ENCODE measurements at regions not wholly inside any gene's neighbourhood (a gene's known extent, or its start where the extent isn't known, plus 50 kb on each side); places are given as distances from the start of the nearest gene placed in this dataset.
"Not testable (repeated sequence)": the region's sequence is repeated elsewhere in the genome, so short reads cannot be mapped to it uniquely, and the experiment has no call there.

DNA sequence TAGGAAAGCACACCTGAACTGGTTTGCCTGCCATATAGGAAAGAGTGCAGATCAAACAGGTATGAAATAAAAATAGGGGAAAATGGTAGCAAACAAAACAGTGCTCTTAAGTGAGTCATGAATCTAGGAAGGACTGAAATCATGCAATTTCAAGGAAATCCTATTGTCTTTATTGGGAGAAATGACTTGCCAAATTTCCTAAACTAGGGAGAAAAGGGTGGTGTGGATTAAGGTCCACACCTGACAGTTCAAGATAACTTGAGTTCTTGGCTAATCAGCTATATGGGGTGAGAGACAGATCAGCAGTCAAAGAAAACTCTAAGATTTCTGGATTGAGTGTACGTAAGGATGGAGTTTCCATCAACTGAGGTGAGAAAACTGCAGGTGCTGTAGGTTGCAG is 101.1 kb downstream of the PRKAB2 start:
- no peak overlapping the region for H3K27ac ChIP-seq (replicated peaks)
- no peak overlapping the region for H3K4me3 ChIP-seq (replicated peaks; ENCODE audit: insufficient read depth, low read length)
- H3K27me3 ChIP-seq (ENCODE audit: insufficient read depth, poor library complexity, severe bottlenecking): peaks cover 29% of the 10 kb centered on the region
- TF ChIP-seq, protein P1, sequence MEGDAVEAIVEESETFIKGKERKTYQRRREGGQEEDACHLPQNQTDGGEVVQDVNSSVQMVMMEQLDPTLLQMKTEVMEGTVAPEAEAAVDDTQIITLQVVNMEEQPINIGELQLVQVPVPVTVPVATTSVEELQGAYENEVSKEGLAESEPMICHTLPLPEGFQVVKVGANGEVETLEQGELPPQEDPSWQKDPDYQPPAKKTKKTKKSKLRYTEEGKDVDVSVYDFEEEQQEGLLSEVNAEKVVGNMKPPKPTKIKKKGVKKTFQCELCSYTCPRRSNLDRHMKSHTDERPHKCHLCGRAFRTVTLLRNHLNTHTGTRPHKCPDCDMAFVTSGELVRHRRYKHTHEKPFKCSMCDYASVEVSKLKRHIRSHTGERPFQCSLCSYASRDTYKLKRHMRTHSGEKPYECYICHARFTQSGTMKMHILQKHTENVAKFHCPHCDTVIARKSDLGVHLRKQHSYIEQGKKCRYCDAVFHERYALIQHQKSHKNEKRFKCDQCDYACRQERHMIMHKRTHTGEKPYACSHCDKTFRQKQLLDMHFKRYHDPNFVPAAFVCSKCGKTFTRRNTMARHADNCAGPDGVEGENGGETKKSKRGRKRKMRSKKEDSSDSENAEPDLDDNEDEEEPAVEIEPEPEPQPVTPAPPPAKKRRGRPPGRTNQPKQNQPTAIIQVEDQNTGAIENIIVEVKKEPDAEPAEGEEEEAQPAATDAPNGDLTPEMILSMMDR (IDR thresholded peaks at IDR 0.05; ENCODE audit: insufficient read depth, low read length): no peak
- TF ChIP-seq GABPA (IDR thresholded peaks at IDR 0.05; ENCODE audit: low read depth): no peak
- TF ChIP-seq, protein P2, sequence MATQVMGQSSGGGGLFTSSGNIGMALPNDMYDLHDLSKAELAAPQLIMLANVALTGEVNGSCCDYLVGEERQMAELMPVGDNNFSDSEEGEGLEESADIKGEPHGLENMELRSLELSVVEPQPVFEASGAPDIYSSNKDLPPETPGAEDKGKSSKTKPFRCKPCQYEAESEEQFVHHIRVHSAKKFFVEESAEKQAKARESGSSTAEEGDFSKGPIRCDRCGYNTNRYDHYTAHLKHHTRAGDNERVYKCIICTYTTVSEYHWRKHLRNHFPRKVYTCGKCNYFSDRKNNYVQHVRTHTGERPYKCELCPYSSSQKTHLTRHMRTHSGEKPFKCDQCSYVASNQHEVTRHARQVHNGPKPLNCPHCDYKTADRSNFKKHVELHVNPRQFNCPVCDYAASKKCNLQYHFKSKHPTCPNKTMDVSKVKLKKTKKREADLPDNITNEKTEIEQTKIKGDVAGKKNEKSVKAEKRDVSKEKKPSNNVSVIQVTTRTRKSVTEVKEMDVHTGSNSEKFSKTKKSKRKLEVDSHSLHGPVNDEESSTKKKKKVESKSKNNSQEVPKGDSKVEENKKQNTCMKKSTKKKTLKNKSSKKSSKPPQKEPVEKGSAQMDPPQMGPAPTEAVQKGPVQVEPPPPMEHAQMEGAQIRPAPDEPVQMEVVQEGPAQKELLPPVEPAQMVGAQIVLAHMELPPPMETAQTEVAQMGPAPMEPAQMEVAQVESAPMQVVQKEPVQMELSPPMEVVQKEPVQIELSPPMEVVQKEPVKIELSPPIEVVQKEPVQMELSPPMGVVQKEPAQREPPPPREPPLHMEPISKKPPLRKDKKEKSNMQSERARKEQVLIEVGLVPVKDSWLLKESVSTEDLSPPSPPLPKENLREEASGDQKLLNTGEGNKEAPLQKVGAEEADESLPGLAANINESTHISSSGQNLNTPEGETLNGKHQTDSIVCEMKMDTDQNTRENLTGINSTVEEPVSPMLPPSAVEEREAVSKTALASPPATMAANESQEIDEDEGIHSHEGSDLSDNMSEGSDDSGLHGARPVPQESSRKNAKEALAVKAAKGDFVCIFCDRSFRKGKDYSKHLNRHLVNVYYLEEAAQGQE (IDR thresholded peaks at IDR 0.05; ENCODE audit: insufficient replicate concordance, low read depth): no peak
- DNase-seq (ENCODE audit: low read depth in 1 of 2, low spot score in 1 of 2): no peak

- no peak overlapping the region for H3K27ac ChIP-seq (replicated peaks)
- DNase-seq (ENCODE audit: low read depth in 1 of 2, low spot score in 1 of 2): no peak
- H3K27me3 ChIP-seq (ENCODE audit: insufficient read depth, poor library complexity, severe bottlenecking): no peaks in the 10 kb centered on the region
- TF ChIP-seq GABPA (IDR thresholded peaks at IDR 0.05; ENCODE audit: low read depth) (no peak), POLR2AphosphoS5 (IDR thresholded peaks at IDR 0.05; ENCODE audit: low read depth) (no peak), SPI1 (IDR thresholded peaks at IDR 0.05; ENCODE audit: borderline replicate concordance, low read depth) (no peak)
- TF ChIP-seq, protein P1 (IDR thresholded peaks at IDR 0.05; ENCODE audit: insufficient read depth, low read length): no peak
- TF ChIP-seq, protein P2 (IDR thresholded peaks at IDR 0.05; ENCODE audit: insufficient replicate concordance, low read depth): no peak
- H3K4me3 ChIP-seq (replicated peaks; ENCODE audit: insufficient read depth, low read length): no peak overlapping the region
Observed at GRCh38 chr1:147062956-147063355, 109.3 kb downstream of the PRKAB2 start.

- DNase-seq (ENCODE audit: low read depth in 1 of 2, low spot score in 1 of 2); H3K27me3 ChIP-seq (ENCODE audit: insufficient read depth, poor library complexity, severe bottlenecking); H3K4me3 ChIP-seq (replicated peaks; ENCODE audit: insufficient read depth, low read length); H3K27ac ChIP-seq (replicated peaks): not testable (repeated sequence)
Observed at GRCh38 chr1:147061880-147062279, 110.4 kb downstream of the PRKAB2 start.

DNA sequence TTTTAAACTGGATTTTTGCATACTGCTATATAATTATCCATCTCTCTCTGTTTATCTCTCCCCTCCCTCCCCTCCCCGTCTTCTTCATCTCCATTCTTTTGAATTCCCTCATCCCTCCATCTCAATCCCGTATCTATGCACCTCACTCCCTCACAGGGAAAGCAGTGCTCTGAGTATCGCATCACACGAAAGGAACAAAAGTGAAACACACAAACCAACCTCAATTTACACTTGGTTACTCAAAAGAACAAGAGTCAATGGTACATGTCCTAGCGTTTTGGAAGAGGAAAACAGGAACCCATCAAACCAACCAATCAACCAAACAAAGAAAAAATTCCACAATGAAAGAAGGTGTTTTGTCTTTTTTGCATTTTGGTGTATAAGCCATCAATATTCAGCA is 115.1 kb downstream of the NBPF12 start:
- Histone ChIP-seq H3K27me3 (ENCODE audit: insufficient read depth, poor library complexity, severe bottlenecking) (no peaks in the 10 kb centered on the region), H3K4me3 (replicated peaks; ENCODE audit: insufficient read depth, low read length) (no peak overlapping the region), H3K27ac (replicated peaks) (no peak overlapping the region)
- DNase-seq (ENCODE audit: low read depth in 1 of 2, low spot score in 1 of 2): no peak
- no peak for TF ChIP-seq SPI1 (IDR thresholded peaks at IDR 0.05; ENCODE audit: borderline replicate concordance, low read depth)
- TF ChIP-seq, protein P1 (IDR thresholded peaks at IDR 0.05; ENCODE audit: insufficient read depth, low read length): no peak
- TF ChIP-seq, protein P2 (IDR thresholded peaks at IDR 0.05; ENCODE audit: insufficient replicate concordance, low read depth): no peak
